Loucy (cell line): ENCODE measurements at regions not wholly inside any gene's neighbourhood (a gene's known extent, or its start where the extent isn't known, plus 50 kb on each side); places are given as distances from the start of the nearest gene placed in this dataset.

ENCODE experiments used
- H2AFZ ChIP-seq: fragments of 200-600 bp; sonication (generic); 2 replicates; pipeline ENCODE4 v1.6.0; 2016; ENCODE audit warnings: antibody characterized with exemption, mild to moderate bottlenecking, low read length, moderate library complexity
- H3F3A ChIP-seq: fragments of 200-600 bp; 2 replicates; pipeline ENCODE4 v1.6.0; 2016; ENCODE audit warnings: antibody characterized with exemption, low read depth, mild to moderate bottlenecking
- H3K27me3 ChIP-seq: fragments of 200-600 bp; sonication (generic); 2 replicates; pipeline ENCODE4 v1.6.1; 2014; ENCODE audit warnings: low read length, mild to moderate bottlenecking; ENCODE audit not compliant: insufficient read depth, poor library complexity, severe bottlenecking
- H3K36me3 ChIP-seq: fragments of 200-600 bp; sonication (generic); 2 replicates; pipeline ENCODE4 v1.6.1; 2016; ENCODE audit warnings: low read length; ENCODE audit not compliant: insufficient read depth
- H3K4me1 ChIP-seq: fragments of 200-600 bp; sonication (generic); 2 replicates; pipeline ENCODE4 v1.5.1; 2014; ENCODE audit warnings: low read length, mild to moderate bottlenecking; ENCODE audit not compliant: insufficient read depth, poor library complexity, severe bottlenecking
- H3K4me2 ChIP-seq: fragments of 200-600 bp; sonication (generic); 2 replicates; pipeline ENCODE4 v1.6.0; 2014; ENCODE audit warnings: antibody characterized with exemption, low read length, low read depth, mild to moderate bottlenecking; ENCODE audit not compliant: poor library complexity, severe bottlenecking
- H3K4me3 ChIP-seq: fragments of 200-600 bp; sonication (generic); 2 replicates; pipeline ENCODE4 v1.5.1; 2014; ENCODE audit warnings: low read length, mild to moderate bottlenecking, mixed read lengths; ENCODE audit not compliant: poor library complexity, severe bottlenecking
- H3K79me2 ChIP-seq: fragments of 200-600 bp; sonication (generic); 2 replicates; pipeline ENCODE4 v1.6.1; 2014; ENCODE audit warnings: low read length; ENCODE audit not compliant: insufficient read depth
- H3K9ac ChIP-seq: fragments of 200-600 bp; sonication (generic); 2 replicates; pipeline ENCODE4 v1.6.0; 2014; ENCODE audit warnings: mild to moderate bottlenecking, low read depth, low read length, moderate library complexity; ENCODE audit not compliant: poor library complexity, severe bottlenecking
- H3K9me2 ChIP-seq: fragments of 200-600 bp; sonication (generic); replicated peaks from 2 replicates; pipeline ENCODE4 v1.6.1; 2016; ENCODE audit warnings: low read depth, low read length, mixed read lengths
- H3K9me3 ChIP-seq: fragments of 200-600 bp; sonication (generic); 2 replicates; pipeline ENCODE4 v1.6.1; 2014; ENCODE audit warnings: mild to moderate bottlenecking, antibody characterized with exemption, low read length, low read depth; ENCODE audit not compliant: insufficient read depth
- H4K20me1 ChIP-seq: fragments of 200-600 bp; sonication (generic); 2 replicates; pipeline ENCODE4 v1.6.0; 2014; ENCODE audit warnings: antibody characterized with exemption, low read length, mild to moderate bottlenecking; ENCODE audit not compliant: insufficient read depth, poor library complexity, severe bottlenecking
- CTCF ChIP-seq: fragments of 200-600 bp; sonication (generic); conservative IDR thresholded peaks from 2 replicates; pipeline ENCODE4 v1.5.1; 2014; ENCODE audit warnings: mild to moderate bottlenecking, antibody characterized with exemption, low read length
- EZH2phosphoT487 ChIP-seq: fragments of 200-600 bp; IDR thresholded peaks from 2 replicates; pipeline ENCODE4 v1.6.1; 2018; ENCODE audit warnings: antibody characterized with exemption, mild to moderate bottlenecking, moderate library complexity, borderline replicate concordance

- Histone ChIP-seq H4K20me1 (no peaks in the 10 kb centered on the region), H3K9ac (no peak overlapping the region), H3K9me3 (no peaks in the 10 kb centered on the region), H3K4me2 (no peak overlapping the region), H3K4me3 (no peak overlapping the region), H3K36me3 (no peaks in the 10 kb centered on the region), H3K79me2 (no peaks in the 10 kb centered on the region), H3F3A (no peaks in the 10 kb centered on the region), H3K27me3 (no peaks in the 10 kb centered on the region), H3K4me1 (no peaks in the 10 kb centered on the region), H3K9me2 (no peaks in the 10 kb centered on the region), H2AFZ (no peak overlapping the region)
- TF ChIP-seq CTCF (no peak), EZH2phosphoT487 (no peak)
Measured at GRCh38 chr10:55398497-55398882, 597.5 kb upstream of the PCDH15 start.

DNA sequence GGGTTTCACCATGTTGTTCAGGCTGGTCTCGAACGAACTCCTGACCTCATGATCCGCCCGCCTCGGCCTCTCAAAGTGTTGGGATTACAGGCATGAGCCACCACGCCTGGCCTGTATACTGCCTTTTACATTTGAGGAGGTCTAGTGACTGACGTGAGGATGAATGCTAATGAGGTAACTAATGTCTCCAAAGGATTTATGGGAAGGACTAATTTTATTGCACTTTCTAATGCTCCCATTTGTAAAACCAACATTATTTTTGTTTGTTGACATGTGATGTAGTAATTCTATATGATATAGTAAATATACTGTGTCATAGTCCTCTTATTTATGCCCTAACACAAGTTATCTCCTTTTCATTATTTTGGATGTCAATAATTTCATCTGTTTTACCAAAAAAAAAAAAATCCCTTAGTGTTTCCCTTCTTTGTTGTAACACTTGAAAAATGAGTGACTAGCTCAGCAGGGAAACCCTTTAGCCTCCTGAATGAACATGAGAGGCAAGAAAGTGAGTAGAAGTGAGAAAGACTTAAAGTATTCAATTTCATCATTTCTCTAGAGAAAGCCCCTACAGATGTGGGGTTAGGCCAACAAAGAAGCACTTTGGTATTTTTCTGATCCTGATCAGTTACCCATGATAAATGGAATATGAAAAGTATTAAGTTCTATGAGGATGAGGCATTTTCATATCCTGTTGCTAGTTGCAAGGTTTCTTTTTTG is 596.9 kb upstream of the PCDH15 start:
- Histone ChIP-seq H3K4me3 (no peak overlapping the region), H2AFZ (no peak overlapping the region), H3K27me3 (no peaks in the 10 kb centered on the region), H3K9me3 (no peaks in the 10 kb centered on the region), H3F3A (no peaks in the 10 kb centered on the region), H3K79me2 (no peaks in the 10 kb centered on the region), H3K9me2 (no peaks in the 10 kb centered on the region), H3K9ac (no peak overlapping the region), H3K4me1 (no peaks in the 10 kb centered on the region), H4K20me1 (no peaks in the 10 kb centered on the region), H3K36me3 (no peaks in the 10 kb centered on the region), H3K4me2 (no peak overlapping the region)
- no peak for TF ChIP-seq CTCF

DNA sequence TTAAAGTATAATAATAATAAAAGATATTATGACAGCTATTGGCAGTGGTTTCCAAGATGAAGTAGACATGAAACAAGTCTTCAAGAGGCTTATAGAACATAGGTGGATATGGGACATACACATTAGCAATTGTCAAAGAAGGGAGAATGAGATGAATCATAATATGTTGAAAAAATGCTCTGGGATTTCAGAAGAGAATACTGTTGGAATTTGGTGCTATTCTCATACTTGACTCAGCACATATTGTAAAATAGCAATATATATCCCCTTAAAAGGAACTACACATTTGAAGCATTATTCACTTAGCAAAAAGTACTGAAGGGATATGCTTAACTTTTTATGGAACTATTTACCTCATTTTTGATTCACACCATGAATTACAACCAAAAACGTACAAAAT is 577.2 kb upstream of the PCDH15 start:
- H3K79me2 ChIP-seq: no peaks in the 10 kb centered on the region
- no peaks in the 10 kb centered on the region for H3K4me1 ChIP-seq
- H3F3A ChIP-seq: no peaks in the 10 kb centered on the region
- no peak overlapping the region for H2AFZ ChIP-seq
- no peak for TF ChIP-seq EZH2phosphoT487
- TF ChIP-seq CTCF: no peak
- no peak overlapping the region for H3K4me2 ChIP-seq
- no peaks in the 10 kb centered on the region for H4K20me1 ChIP-seq
- H3K9me3 ChIP-seq: no peaks in the 10 kb centered on the region
- no peak overlapping the region for H3K9ac ChIP-seq
- no peak overlapping the region for H3K4me3 ChIP-seq
- no peaks in the 10 kb centered on the region for H3K9me2 ChIP-seq
- H3K36me3 ChIP-seq: no peaks in the 10 kb centered on the region
- no peaks in the 10 kb centered on the region for H3K27me3 ChIP-seq
